ENCODE measurements at regions not wholly inside any gene's neighbourhood (a gene's known extent, or its start where the extent isn't known, plus 50 kb on each side); places are given as distances from the start of the nearest gene placed in this dataset.

- Mint-ChIP-seq H3K4me1 (peaks cover 2% of the 10 kb centered on the region), H3K4me3 (no peak overlapping the region), H3K9me3 (ENCODE audit: insufficient read depth) (no peaks in the 10 kb centered on the region), H3K27ac (no peak overlapping the region), H3K27me3 (peaks cover 53% of the 10 kb centered on the region)
- peak; percentile 75 for DNase-seq
- Histone ChIP-seq H4K20me1 (ENCODE audit: control insufficient read depth, insufficient read depth, low read length, poor library complexity, severe bottlenecking) (no peaks in the 10 kb centered on the region), H3K4me3 (ENCODE audit: control extremely low read depth in 1 of 5, extremely low read depth in 1 of 5, insufficient read depth in 1 of 5, low read depth in 2 of 5, low read length in 4 of 5) (peak overlapping the region in 1 of 5 experiments; percentile 33), H3K27ac (ENCODE audit: low read length in 2 of 2) (no peak overlapping the region), H2AFZ (ENCODE audit: insufficient read depth, low read depth, low read length, poor library complexity, severe bottlenecking) (peak overlapping the region; percentile 65), H3K9me3 (ENCODE audit: control extremely low read depth in 1 of 3, control insufficient read depth in 2 of 3, insufficient read depth in 1 of 3, low read length in 2 of 3) (no peaks in the 10 kb centered on the region), H3K27me3 (replicated peaks in 1 of 4; ENCODE audit: control extremely low read depth in 1 of 4, control insufficient read depth in 3 of 4, insufficient read depth in 4 of 4, low read length in 3 of 4) (peaks cover 0 to 12% (median 0%) of the 10 kb centered on the region in 4 experiments), H3K4me2 (replicated peaks; ENCODE audit: low read depth, low read length, poor library complexity, severe bottlenecking) (peak overlapping the region; percentile 63), H3K4me1 (ENCODE audit: control insufficient read depth in 2 of 2, insufficient read depth in 2 of 2, low read length in 2 of 2) (peaks cover 3% of the 10 kb centered on the region in 2 donors), H3K36me3 (replicated peaks in 1 of 2; ENCODE audit: control extremely low read depth in 1 of 2, control insufficient read depth in 1 of 2, extremely low read depth in 1 of 2, insufficient read depth in 2 of 2, low read length in 1 of 2) (no peaks in the 10 kb centered on the region), H3K9ac (ENCODE audit: low read length) (no peak overlapping the region), H3K79me2 (ENCODE audit: control insufficient read depth, insufficient read depth, low read length) (no peaks in the 10 kb centered on the region)
- TF ChIP-seq, protein P1, sequence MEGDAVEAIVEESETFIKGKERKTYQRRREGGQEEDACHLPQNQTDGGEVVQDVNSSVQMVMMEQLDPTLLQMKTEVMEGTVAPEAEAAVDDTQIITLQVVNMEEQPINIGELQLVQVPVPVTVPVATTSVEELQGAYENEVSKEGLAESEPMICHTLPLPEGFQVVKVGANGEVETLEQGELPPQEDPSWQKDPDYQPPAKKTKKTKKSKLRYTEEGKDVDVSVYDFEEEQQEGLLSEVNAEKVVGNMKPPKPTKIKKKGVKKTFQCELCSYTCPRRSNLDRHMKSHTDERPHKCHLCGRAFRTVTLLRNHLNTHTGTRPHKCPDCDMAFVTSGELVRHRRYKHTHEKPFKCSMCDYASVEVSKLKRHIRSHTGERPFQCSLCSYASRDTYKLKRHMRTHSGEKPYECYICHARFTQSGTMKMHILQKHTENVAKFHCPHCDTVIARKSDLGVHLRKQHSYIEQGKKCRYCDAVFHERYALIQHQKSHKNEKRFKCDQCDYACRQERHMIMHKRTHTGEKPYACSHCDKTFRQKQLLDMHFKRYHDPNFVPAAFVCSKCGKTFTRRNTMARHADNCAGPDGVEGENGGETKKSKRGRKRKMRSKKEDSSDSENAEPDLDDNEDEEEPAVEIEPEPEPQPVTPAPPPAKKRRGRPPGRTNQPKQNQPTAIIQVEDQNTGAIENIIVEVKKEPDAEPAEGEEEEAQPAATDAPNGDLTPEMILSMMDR (IDR thresholded peaks at IDR 0.05) = peak; percentile 42
- no peak for TF ChIP-seq EZH2 (IDR thresholded peaks at IDR 0.05; ENCODE audit: borderline replicate concordance, insufficient read depth, low read depth, low read length, poor library complexity, severe bottlenecking)
- WGBS (ENCODE audit: insufficient coverage) = 46% methylated on average over 11 of the region's 18 CpGs
- POLR2A ChIA-PET = no interaction called here
- CTCF ChIA-PET = interaction anchor here (0.6 to 2.8 kb wide), 17 partner anchors 11 to 1040 kb away, joined by 3 to 25 read pairs (median 6); no protein-coding TSS in a partner anchor
- intact Hi-C loops (cut with micrococcal nuclease) = loop anchor here (2.0 to 5.0 kb wide), 2 partner anchors 1039 to 1273 kb away; no protein-coding TSS in a partner anchor
- peak; percentile 70 for ATAC-seq (ENCODE audit: low read depth)
These were observed 55.4 kb upstream of the GLI2 start for GRCh38 chr2:120680136-120680761.

DNA sequence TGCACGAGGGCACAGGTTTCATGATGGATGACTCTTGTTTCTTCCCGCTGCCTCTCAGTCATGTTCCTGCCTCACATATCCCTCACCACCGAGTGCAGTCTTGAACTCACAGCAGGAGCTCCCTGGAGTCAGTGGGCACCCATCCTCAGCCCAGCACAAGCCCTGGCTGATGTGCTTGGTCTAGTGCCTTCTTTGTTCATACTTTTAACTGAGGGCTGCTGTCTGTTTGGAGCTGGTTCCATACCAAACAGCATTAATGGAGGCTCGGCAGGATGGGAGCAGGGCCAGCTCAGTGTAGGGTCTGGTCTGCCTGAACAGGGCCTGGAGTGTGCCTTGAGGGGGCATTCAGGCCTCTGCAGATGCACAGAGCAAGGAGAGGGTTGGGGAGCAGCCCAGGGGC lies 54.5 kb upstream of the GLI2 start:
- Histone ChIP-seq H3K27ac (ENCODE audit: low read length in 2 of 2) (no peak overlapping the region), H3K4me1 (ENCODE audit: control insufficient read depth in 2 of 2, insufficient read depth in 2 of 2, low read length in 2 of 2) (peaks cover 3% of the 10 kb centered on the region in 2 donors), H3K27me3 (replicated peaks in 1 of 4; ENCODE audit: control extremely low read depth in 1 of 4, control insufficient read depth in 3 of 4, insufficient read depth in 4 of 4, low read length in 3 of 4) (peaks cover 0 to 7% (median 0%) of the 10 kb centered on the region in 4 experiments), H3K79me2 (ENCODE audit: control insufficient read depth, insufficient read depth, low read length) (no peaks in the 10 kb centered on the region), H3K4me3 (ENCODE audit: control extremely low read depth in 1 of 5, extremely low read depth in 1 of 5, insufficient read depth in 1 of 5, low read depth in 2 of 5, low read length in 4 of 5) (no peak overlapping the region), H3K4me2 (replicated peaks; ENCODE audit: low read depth, low read length, poor library complexity, severe bottlenecking) (no peak overlapping the region), H3K9me3 (ENCODE audit: control extremely low read depth in 1 of 3, control insufficient read depth in 2 of 3, insufficient read depth in 1 of 3, low read length in 2 of 3) (no peaks in the 10 kb centered on the region), H3K36me3 (replicated peaks in 1 of 2; ENCODE audit: control extremely low read depth in 1 of 2, control insufficient read depth in 1 of 2, extremely low read depth in 1 of 2, insufficient read depth in 2 of 2, low read length in 1 of 2) (no peaks in the 10 kb centered on the region), H2AFZ (ENCODE audit: insufficient read depth, low read depth, low read length, poor library complexity, severe bottlenecking) (no peak overlapping the region), H4K20me1 (ENCODE audit: control insufficient read depth, insufficient read depth, low read length, poor library complexity, severe bottlenecking) (no peaks in the 10 kb centered on the region), H3K9ac (ENCODE audit: low read length) (no peak overlapping the region)
- POLR2A ChIA-PET = no interaction called here
- Mint-ChIP-seq H3K4me1 (peaks cover 2% of the 10 kb centered on the region), H3K4me3 (no peak overlapping the region), H3K27ac (no peak overlapping the region), H3K27me3 (peaks cover 45% of the 10 kb centered on the region), H3K9me3 (ENCODE audit: insufficient read depth) (no peaks in the 10 kb centered on the region)
- TF ChIP-seq, protein P1 (IDR thresholded peaks at IDR 0.05) = no peak
- no peak for TF ChIP-seq EZH2 (IDR thresholded peaks at IDR 0.05; ENCODE audit: borderline replicate concordance, insufficient read depth, low read depth, low read length, poor library complexity, severe bottlenecking)
- no peak for ATAC-seq (ENCODE audit: low read depth)
- CTCF ChIA-PET = interaction anchor here (0.6 to 2.8 kb wide), 15 partner anchors 10 to 1041 kb away, joined by 3 to 25 read pairs (median 6); no protein-coding TSS in a partner anchor
- intact Hi-C loops (cut with micrococcal nuclease) = loop anchor here (2.0 to 5.0 kb wide), 2 partner anchors 1040 to 1274 kb away; no protein-coding TSS in a partner anchor
- DNase-seq = no peak
- 75% methylated on average over 4 of the region's 4 CpGs for WGBS (ENCODE audit: insufficient coverage)

All from B cell (primary cell).